ENCODE measurements at regions not wholly inside any gene's neighbourhood (a gene's known extent, or its start where the extent isn't known, plus 50 kb on each side); places are given as distances from the start of the nearest gene placed in this dataset.
"Not testable (repeated sequence)": the region's sequence is repeated elsewhere in the genome, so short reads cannot be mapped to it uniquely, and the experiment has no call there.

- TF ChIP-seq CTCF (IDR thresholded peaks at IDR 0.05; ENCODE audit: low read depth, low read length), result no peak
- DNase-seq (ENCODE audit: extremely low read depth, low read depth), result no peak
Measured at GRCh38 chr22:48765595-48765994, 1062.1 kb downstream of the BRD1 start.

- no peak for TF ChIP-seq CTCF (IDR thresholded peaks at IDR 0.05; ENCODE audit: low read depth, low read length)
- no peak for DNase-seq (ENCODE audit: extremely low read depth, low read depth)
Measured at GRCh38 chr22:48761546-48761945, 1066.1 kb downstream of the BRD1 start.

DNA sequence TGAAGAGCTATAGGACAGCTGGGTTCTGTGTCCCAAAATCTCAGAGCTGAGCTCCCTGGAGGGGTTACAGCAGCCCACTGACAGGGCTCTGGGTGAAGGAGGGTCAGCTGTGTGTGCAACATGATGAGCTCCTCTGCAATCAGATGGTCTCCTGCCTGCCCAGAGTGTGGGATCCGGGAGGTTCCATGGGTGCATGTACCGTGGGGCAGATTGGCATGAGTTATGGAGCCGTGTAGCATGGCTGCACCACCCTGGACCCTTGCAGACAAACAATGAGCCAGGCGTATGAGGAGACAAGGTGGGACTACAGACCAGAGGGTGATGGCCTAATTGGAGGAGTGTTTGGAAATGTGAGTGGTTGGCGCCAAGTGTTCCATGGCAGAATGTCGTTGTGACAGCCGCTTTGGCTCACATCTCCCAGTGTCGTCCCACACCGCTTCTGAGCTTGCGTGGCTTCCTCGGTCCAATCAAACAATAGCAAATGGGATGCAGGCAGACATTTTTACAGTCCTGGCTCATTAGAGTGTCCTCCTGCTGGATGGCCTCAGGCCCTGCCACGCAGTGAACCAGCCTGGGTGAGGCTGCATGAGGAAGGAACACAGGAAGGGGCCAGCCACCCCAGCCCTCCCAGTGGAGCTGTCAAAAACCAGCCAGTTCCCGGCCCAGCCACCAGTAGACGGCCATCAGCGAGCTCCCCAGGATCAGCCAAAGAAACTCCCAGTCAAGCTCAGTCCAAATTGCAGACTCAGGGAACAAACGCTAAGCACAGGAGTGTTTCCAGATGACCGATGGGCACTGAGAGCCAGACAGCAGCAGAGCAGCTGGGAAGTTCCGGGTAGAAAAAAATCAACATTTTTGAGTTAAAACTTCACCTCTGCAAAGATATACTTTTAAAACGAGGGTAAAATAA, 1066.9 kb downstream of the BRD1 start:
- no peak for DNase-seq (ENCODE audit: extremely low read depth, low read depth)
- TF ChIP-seq CTCF (IDR thresholded peaks at IDR 0.05; ENCODE audit: low read depth, low read length), result no peak

DNA sequence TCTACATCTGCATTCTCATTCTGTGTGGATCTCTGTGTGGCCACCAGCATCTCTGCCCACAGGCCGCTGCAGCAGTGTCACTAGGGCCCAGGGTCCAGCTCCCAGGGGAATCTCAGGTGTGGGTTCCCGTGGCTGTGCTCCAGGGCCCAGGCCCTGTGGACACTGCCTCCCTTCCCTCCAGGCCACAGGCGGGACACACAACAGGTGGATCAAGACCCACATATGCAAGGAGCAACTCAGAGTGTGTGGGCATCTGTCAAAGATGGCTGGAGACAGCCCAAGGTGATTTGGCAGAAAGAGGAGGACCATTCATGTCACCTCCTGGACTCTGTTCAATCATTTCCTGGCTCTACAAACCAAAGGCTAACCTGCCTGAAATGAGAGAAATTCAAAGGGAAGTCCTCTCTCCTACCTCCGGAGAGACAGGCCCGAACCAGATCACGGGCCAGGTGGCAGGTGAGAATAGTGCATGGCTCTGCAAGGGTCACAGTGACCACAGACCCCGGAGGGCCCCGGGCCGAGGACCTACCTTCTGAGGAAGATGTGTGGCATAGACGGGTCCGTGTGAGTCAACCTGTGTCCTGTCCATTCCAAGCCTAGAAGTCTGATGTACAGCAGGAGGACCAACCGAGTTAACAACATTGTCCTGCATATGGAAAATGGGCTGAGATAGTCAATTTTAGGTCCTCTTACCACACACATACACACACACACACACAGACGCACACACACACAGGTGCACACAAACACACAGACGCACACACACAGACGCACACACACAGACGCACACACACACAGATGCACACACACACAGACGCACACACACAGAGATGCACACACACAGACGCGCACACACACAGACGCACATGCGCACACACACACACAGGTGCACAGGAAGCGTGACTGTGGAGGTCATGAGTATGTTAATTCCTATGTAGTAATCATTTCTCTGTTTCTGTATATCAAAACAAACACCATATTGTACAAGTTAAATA, 1068.5 kb downstream of the BRD1 start:
- TF ChIP-seq CTCF (IDR thresholded peaks at IDR 0.05; ENCODE audit: low read depth, low read length), result no peak
- no peak for DNase-seq (ENCODE audit: extremely low read depth, low read depth)

- no peak for TF ChIP-seq CTCF (IDR thresholded peaks at IDR 0.05; ENCODE audit: low read depth, low read length)
- no peak for DNase-seq (ENCODE audit: extremely low read depth, low read depth)
Measured at GRCh38 chr22:48757985-48758561, 1069.6 kb downstream of the BRD1 start.

DNA sequence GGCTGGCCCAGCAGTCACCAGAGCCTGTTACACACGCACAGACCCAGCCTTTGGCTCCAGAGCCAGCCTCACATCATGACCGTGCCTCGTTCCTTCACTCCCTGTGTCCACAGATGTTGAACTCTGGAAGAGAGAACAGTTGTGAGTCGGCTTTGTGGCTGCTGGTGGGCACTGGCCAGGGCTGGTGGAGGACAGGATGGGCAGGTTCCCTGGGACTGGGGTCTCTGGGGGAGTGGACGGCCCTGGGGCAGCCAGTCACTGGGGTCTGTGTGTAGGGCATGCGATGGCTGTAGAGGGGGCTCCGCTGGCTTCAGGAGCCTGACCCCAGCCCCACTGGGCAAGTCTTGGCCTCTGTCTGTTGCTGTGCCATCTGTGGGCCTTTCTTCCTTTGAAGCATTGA, 1070.1 kb downstream of the BRD1 start:
- DNase-seq (ENCODE audit: extremely low read depth, low read depth), result no peak
- TF ChIP-seq CTCF (IDR thresholded peaks at IDR 0.05; ENCODE audit: low read depth, low read length), result no peak

DNA sequence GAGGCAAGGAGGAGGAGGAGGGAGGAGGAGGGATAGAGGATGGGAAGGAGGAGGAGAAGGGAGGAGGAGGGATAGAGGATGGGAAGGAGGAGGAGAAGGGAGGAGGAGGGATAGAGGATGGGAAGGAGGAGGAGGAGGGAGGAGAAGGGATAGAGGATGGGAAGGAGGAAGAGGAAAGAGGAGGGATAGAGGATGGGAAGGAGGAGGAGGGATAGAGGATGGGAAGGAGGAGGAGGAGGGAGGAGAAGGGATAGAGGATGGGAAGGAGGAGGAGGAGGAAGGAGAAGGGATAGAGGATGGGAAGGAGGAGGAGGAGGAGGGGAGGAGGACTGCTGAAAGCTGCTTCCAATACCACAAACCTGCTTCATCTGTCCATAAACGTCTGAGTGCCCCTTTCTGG, 1070.5 kb downstream of the BRD1 start:
- DNase-seq (ENCODE audit: extremely low read depth, low read depth), result not testable (repeated sequence)
